IMR-90 (cell line): ENCODE measurements at regions not wholly inside any gene's neighbourhood (a gene's known extent, or its start where the extent isn't known, plus 50 kb on each side); places are given as distances from the start of the nearest gene placed in this dataset.

Source experiments
- ATAC-seq: fragments of 200-7000 bp; cut with Tn5 transposase; 2 replicates; pipeline ENCODE4 v1.9.1; 2020; ENCODE audit warnings: low read depth, mild to moderate bottlenecking, moderate library complexity
- BruUV-seq: library from RNA; stranded (reverse); fragments of 400-500 nt; replicated peaks from 2 replicates; lab custom pipeline; 2021; lab: Mats Ljungman, UMichigan
- CTCF ChIA-PET: fragments of 300-600 bp; formaldehyde crosslinking; extraction: SDS; loops from one replicate; lab custom pipeline; 2021; ENCODE audit warnings: antibody characterized with exemption; lab: Yijun Ruan, JAX
- POLR2A ChIA-PET: fragments of 300-600 bp; sonication (Branson Sonifier 250); formaldehyde crosslinking; loops from one replicate; lab custom pipeline; 2022; ENCODE audit warnings: antibody characterized with exemption; ENCODE audit not compliant: unreplicated experiment; lab: Charles Lee
- DNase-seq: peaks from one replicate; pipeline ENCODE4 v3.0.0; 2013
- H2AFZ ChIP-seq: replicated peaks from 2 replicates; pipeline ENCODE3; 2013; ENCODE audit warnings: low read length, mild to moderate bottlenecking; ENCODE audit not compliant: poor library complexity
- H2AK5ac ChIP-seq: 2 replicates; pipeline ENCODE4 v1.6.1; 2013; ENCODE audit warnings: low read depth, low read length, inconsistent platforms
- H2AK9ac ChIP-seq: replicated peaks from 2 replicates; pipeline ENCODE3; 2013; ENCODE audit warnings: mild to moderate bottlenecking, low read depth, low read length, moderate library complexity; ENCODE audit not compliant: poor library complexity
- H2BK120ac ChIP-seq: 2 replicates; pipeline ENCODE4 v1.6.1; 2013; ENCODE audit warnings: low read depth, low read length, inconsistent platforms
- H2BK15ac ChIP-seq: 3 replicates; pipeline ENCODE4 v1.6.1; 2013; ENCODE audit warnings: low read depth, low read length, inconsistent platforms
- H2BK20ac ChIP-seq: 2 replicates; pipeline ENCODE4 v1.6.1; 2013; ENCODE audit warnings: low read depth, mild to moderate bottlenecking, inconsistent platforms, low read length, moderate library complexity
- H2BK5ac ChIP-seq: 2 replicates; pipeline ENCODE4 v1.6.1; 2013; ENCODE audit warnings: mild to moderate bottlenecking, low read depth, low read length, inconsistent platforms; ENCODE audit not compliant: poor library complexity, severe bottlenecking
- H3K14ac ChIP-seq: replicated peaks from 2 replicates; pipeline ENCODE4 v1.6.1; 2013; ENCODE audit warnings: low read depth, low read length, inconsistent platforms
- H3K18ac ChIP-seq: 2 replicates; pipeline ENCODE4 v1.6.1; 2013; ENCODE audit warnings: low read depth, low read length, control low read depth
- H3K23ac ChIP-seq: 2 replicates; pipeline ENCODE4 v1.6.1; 2013; ENCODE audit warnings: low read depth, low read length, inconsistent platforms
- H3K27ac ChIP-seq: 2 replicates; pipeline ENCODE4 v1.5.1; 2013; ENCODE audit warnings: mild to moderate bottlenecking, control low read depth, low read length; ENCODE audit not compliant: insufficient read depth
- H3K27me3 ChIP-seq: 2 replicates; pipeline ENCODE4 v1.6.1; 2013; ENCODE audit warnings: low read length; ENCODE audit not compliant: control insufficient read depth, insufficient read depth
- H3K36me3 ChIP-seq: 2 replicates; pipeline ENCODE4 v1.6.1; 2013; ENCODE audit warnings: low read length, mixed read lengths; ENCODE audit not compliant: control insufficient read depth, insufficient read depth
- H3K4ac ChIP-seq: 2 replicates; pipeline ENCODE4 v1.6.1; 2013; ENCODE audit warnings: low read depth, low read length, inconsistent platforms
- H3K4me1 ChIP-seq: 2 replicates; pipeline ENCODE4 v1.6.1; 2013; ENCODE audit warnings: low read length, mixed read lengths; ENCODE audit not compliant: control insufficient read depth, insufficient read depth
- H3K4me2 ChIP-seq: 2 replicates; pipeline ENCODE4 v1.6.1; 2013; ENCODE audit warnings: low read depth, mild to moderate bottlenecking, control low read depth, low read length, moderate library complexity
- H3K4me3 ChIP-seq: 2 replicates; pipeline ENCODE4 v1.5.1; 2013; ENCODE audit warnings: low read depth, mild to moderate bottlenecking, control low read depth, low read length, moderate library complexity; ENCODE audit not compliant: insufficient read depth
- H3K56ac ChIP-seq: 2 replicates; pipeline ENCODE4 v1.6.1; 2013; ENCODE audit warnings: low read length, inconsistent platforms; ENCODE audit not compliant: insufficient read depth; ENCODE audit errors: extremely low read depth
- H3K79me1 ChIP-seq, 2 experiments: 2 replicates each; pipeline ENCODE4 v1.6.1; 2013; ENCODE audit warnings: low read length in 2 of 2, inconsistent platforms in 1 of 2, low read depth in 1 of 2
- H3K9ac ChIP-seq: 2 replicates; pipeline ENCODE4 v1.6.1; 2013; ENCODE audit warnings: low read depth, low read length, control low read depth
- H3K9me1 ChIP-seq: 2 replicates; pipeline ENCODE4 v1.6.1; 2013; ENCODE audit warnings: low read length, inconsistent platforms; ENCODE audit not compliant: insufficient read depth
- H3K9me3 ChIP-seq: 2 replicates; pipeline ENCODE4 v1.6.1; 2013; ENCODE audit warnings: low read length; ENCODE audit not compliant: control insufficient read depth, insufficient read depth
- H4K20me1 ChIP-seq: 2 replicates; pipeline ENCODE4 v1.6.1; 2013; ENCODE audit warnings: low read length, inconsistent platforms; ENCODE audit not compliant: insufficient read depth
- H4K5ac ChIP-seq: 2 replicates; pipeline ENCODE4 v1.6.1; 2013; ENCODE audit warnings: mild to moderate bottlenecking, low read depth, low read length, control low read depth
- H4K8ac ChIP-seq, 2 experiments: 2 replicates each; pipeline ENCODE4 v1.6.1; 2013; ENCODE audit warnings: low read depth in 2 of 2, low read length in 2 of 2, control low read depth in 1 of 2, inconsistent platforms in 1 of 2
- H4K91ac ChIP-seq: 2 replicates; pipeline ENCODE4 v1.6.1; 2013; ENCODE audit warnings: low read depth, low read length, inconsistent platforms; ENCODE audit not compliant: insufficient read depth
- CEBPB ChIP-seq: IDR thresholded peaks from 2 replicates; pipeline ENCODE4 v1.6.1; 2012; ENCODE audit warnings: low read depth, low read length, improper control_type of control experiment
- ELK1 ChIP-seq: fragments of 150-350 bp; IDR thresholded peaks from 2 replicates; pipeline ENCODE4 v1.6.1; 2016; ENCODE audit warnings: low read depth, mild to moderate bottlenecking, low read length, moderate library complexity, borderline replicate concordance
- NFE2L2 ChIP-seq: fragments of 150-350 bp; IDR thresholded peaks from 2 replicates; pipeline ENCODE4 v1.6.1; 2016; ENCODE audit warnings: low read depth, mild to moderate bottlenecking, low read length
- RAD21 ChIP-seq: IDR thresholded peaks from 2 replicates; pipeline ENCODE4 v1.6.1; 2012; ENCODE audit warnings: low read length, improper control_type of control experiment
- RCOR1 ChIP-seq: IDR thresholded peaks from 2 replicates; pipeline ENCODE4 v1.6.1; 2012; ENCODE audit warnings: mild to moderate bottlenecking, low read length, improper control_type of control experiment; ENCODE audit not compliant: insufficient replicate concordance
- RFX5 ChIP-seq: IDR thresholded peaks from 2 replicates; pipeline ENCODE4 v1.8.0; 2012; ENCODE audit warnings: low read depth, mild to moderate bottlenecking, low read length, moderate library complexity
- WGBS, 2 experiments: methylation state at CpG; one replicate each; pipeline versions ENCODE4 v1.1.5 to v1.1.7; 2013; ENCODE audit warnings: missing lambda C conversion rate in 2 of 2; ENCODE audit not compliant: insufficient read length in 1 of 2; ENCODE audit errors: extremely low coverage in 2 of 2; 5-methylcytosine and 5-hydroxymethylcytosine counted together
- dilution Hi-C: fragments of 300-500 bp; cut with HindIII; formaldehyde crosslinking; loops from one replicate; pipeline ENCODE4 v1.14.3; 2018; ENCODE audit warnings: low sequenced_read_pairs; ENCODE audit not compliant: unreplicated experiment
- in situ Hi-C: fragments of 300-500 bp; cut with MboI; formaldehyde crosslinking; loops from 3 replicates; pipeline ENCODE4 v1.14.3; 2019; ENCODE audit warnings: low sequenced_read_pairs, inconsistent platforms, mixed read lengths
- intact Hi-C: fragments of 100-400 bp; cut with micrococcal nuclease; formaldehyde crosslinking; loops from 2 replicates; pipeline ENCODE4 v1.10.0; 2022

- Histone ChIP-seq H2BK5ac (no peak overlapping the region), H3K9ac (no peak overlapping the region), H4K20me1 (no peaks in the 10 kb centered on the region), H3K18ac (no peak overlapping the region), H3K23ac (no peak overlapping the region), H3K27me3 (no peaks in the 10 kb centered on the region), H2BK20ac (no peak overlapping the region), H4K91ac (no peak overlapping the region), H2AFZ (no peak overlapping the region), H2BK120ac (no peak overlapping the region), H3K9me1 (no peaks in the 10 kb centered on the region), H2AK9ac (no peak overlapping the region), H3K14ac (no peak overlapping the region), H3K9me3 (peaks cover 3% of the 10 kb centered on the region; the same call in 1 of the 2 replicates), H3K4me3 (no peak overlapping the region), H3K4me2 (no peak overlapping the region), H4K8ac (no peak overlapping the region), H3K56ac (no peak overlapping the region), H4K5ac (no peak overlapping the region), H3K27ac (no peak overlapping the region), H2BK15ac (no peak overlapping the region), H3K36me3 (no peaks in the 10 kb centered on the region), H3K4me1 (no peaks in the 10 kb centered on the region), H3K79me1 (no peaks in the 10 kb centered on the region), H2AK5ac (no peak overlapping the region), H3K4ac (no peak overlapping the region)
- dilution Hi-C loops (no loop called here), in situ Hi-C loops (no loop called here), intact Hi-C loops (no loop called here)
- no TSS peak for BruUV-seq
- ChIA-PET CTCF (interaction anchor here (0.6 kb wide), 1 partner anchor 460 kb away, joined by 4 read pairs; no protein-coding TSS in a partner anchor), POLR2A (no interaction called here)
- DNase-seq (no peak), ATAC-seq (no peak)
- no peak for TF ChIP-seq ELK1
- no peak for TF ChIP-seq RFX5
- TF ChIP-seq NFE2L2 = no peak
- TF ChIP-seq RCOR1 = no peak
- no peak for TF ChIP-seq CEBPB
- no peak for TF ChIP-seq RAD21
- no CpG with 5 or more reads among the region's 2 CpGs for WGBS, 2 experiments
These were observed 221.3 kb downstream of the PTH2R start for GRCh38 chr2:208627916-208628315.
